NT2/D1 (cell line): ENCODE measurements at regions not wholly inside any gene's neighbourhood (a gene's known extent, or its start where the extent isn't known, plus 50 kb on each side); places are given as distances from the start of the nearest gene placed in this dataset.
"Not testable (repeated sequence)": the region's sequence is repeated elsewhere in the genome, so short reads cannot be mapped to it uniquely, and the experiment has no call there.

Experiments used
- DNase-seq: peaks from one replicate; pipeline ENCODE4 v3.0.0-alpha.2; 2011; ENCODE audit warnings: low read depth, low spot score
- H3K27me3 ChIP-seq: 2 replicates; pipeline ENCODE4 v1.6.0; 2011; ENCODE audit warnings: mild to moderate bottlenecking; ENCODE audit not compliant: insufficient read length, insufficient read depth
- H3K36me3 ChIP-seq: 2 replicates; pipeline ENCODE4 v1.6.1; 2011; ENCODE audit warnings: mild to moderate bottlenecking, low read length, mixed read lengths; ENCODE audit not compliant: insufficient read depth, insufficient read length
- H3K4me1 ChIP-seq: 2 replicates; pipeline ENCODE4 v1.5.1; 2011; ENCODE audit not compliant: insufficient read depth, insufficient read length
- H3K4me3 ChIP-seq: 2 replicates; pipeline ENCODE4 v1.5.1; 2011; ENCODE audit warnings: low read depth; ENCODE audit not compliant: insufficient read length
- H3K9ac ChIP-seq: 2 replicates; pipeline ENCODE4 v1.6.0; 2011; ENCODE audit warnings: low read depth; ENCODE audit not compliant: insufficient read length
- H3K9me3 ChIP-seq: 2 replicates; pipeline ENCODE4 v1.5.1; 2011; ENCODE audit warnings: mild to moderate bottlenecking, low read length; ENCODE audit not compliant: insufficient read depth
- SUZ12 ChIP-seq: IDR thresholded peaks from 2 replicates; pipeline ENCODE4 v1.6.1; 2011; ENCODE audit not compliant: insufficient read length, insufficient read depth; ENCODE audit errors: extremely low read depth
- YY1 ChIP-seq: IDR thresholded peaks from 2 replicates; pipeline ENCODE4 v1.6.1; 2011; ENCODE audit not compliant: insufficient read length, insufficient read depth
- ZNF274 ChIP-seq: IDR thresholded peaks from 2 replicates; pipeline ENCODE4 v1.6.1; 2011; ENCODE audit warnings: mild to moderate bottlenecking, low read depth, low read length

DNA sequence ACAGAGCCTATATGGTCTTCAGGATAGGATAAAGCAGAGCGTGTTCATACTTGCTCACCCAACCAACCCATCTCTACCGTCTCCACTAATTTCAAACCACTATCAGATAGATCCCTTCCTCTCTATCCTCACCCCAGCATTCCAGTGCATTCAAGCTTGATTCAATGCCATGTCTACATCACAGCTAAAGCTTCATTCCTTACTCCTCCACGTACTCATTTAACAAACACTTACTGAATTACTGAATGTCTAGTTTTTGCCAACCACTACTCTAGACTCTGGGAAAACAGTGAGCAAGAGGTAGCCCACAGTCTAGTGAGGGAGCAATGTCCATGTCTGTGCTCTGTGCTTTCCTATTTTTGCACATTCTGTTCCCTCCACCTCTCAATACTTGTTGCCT, 163.5 kb upstream of the MSX2 start:
- Histone ChIP-seq H3K27me3 (no peaks in the 10 kb centered on the region), H3K9ac (no peak overlapping the region), H3K4me1 (no peaks in the 10 kb centered on the region), H3K4me3 (no peak overlapping the region), H3K9me3 (peaks cover 4% of the 10 kb centered on the region; the same call in 1 of the 2 replicates), H3K36me3 (no peaks in the 10 kb centered on the region)
- TF ChIP-seq ZNF274 (no peak), SUZ12 (no peak), YY1 (no peak)
- no peak for DNase-seq

DNA sequence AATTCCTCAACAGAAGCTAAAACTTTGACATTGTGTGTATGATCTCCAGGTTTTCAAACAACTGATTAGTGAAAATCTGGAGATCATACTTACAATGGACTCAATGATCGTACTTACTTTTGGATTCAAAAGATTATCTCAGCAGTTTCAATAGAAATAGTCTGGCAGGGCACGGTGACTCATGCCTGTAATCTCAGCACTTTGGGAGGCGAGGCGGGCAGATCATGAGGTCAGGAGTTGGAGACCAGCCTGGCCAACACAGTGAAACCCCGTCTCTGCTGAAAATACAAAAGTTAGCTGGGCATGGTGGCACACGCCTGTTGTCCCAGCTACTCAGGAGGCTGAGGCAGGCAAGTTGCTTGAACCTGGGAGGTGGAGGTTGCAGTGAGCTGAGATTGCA, 161.3 kb upstream of the MSX2 start:
- not testable (repeated sequence) for H3K4me1 ChIP-seq, H3K9me3 ChIP-seq, H3K27me3 ChIP-seq, H3K9ac ChIP-seq, H3K36me3 ChIP-seq, DNase-seq, H3K4me3 ChIP-seq

- no peak overlapping the region for H3K4me3 ChIP-seq
- TF ChIP-seq SUZ12 (no peak), ZNF274 (no peak), YY1 (no peak)
- H3K9ac ChIP-seq = no peak overlapping the region
- no peaks in the 10 kb centered on the region for H3K36me3 ChIP-seq
- H3K9me3 ChIP-seq = no peaks in the 10 kb centered on the region
- DNase-seq = no peak
- no peaks in the 10 kb centered on the region for H3K4me1 ChIP-seq
- H3K27me3 ChIP-seq = no peaks in the 10 kb centered on the region
Measured at GRCh38 chr5:174563899-174564298, 160.5 kb upstream of the MSX2 start.

- TF ChIP-seq ZNF274 = no peak
- no peak for TF ChIP-seq YY1
- Histone ChIP-seq H3K4me3 (no peak overlapping the region), H3K36me3 (no peaks in the 10 kb centered on the region), H3K27me3 (peaks cover 1% of the 10 kb centered on the region), H3K9me3 (no peaks in the 10 kb centered on the region; the same call in 1 of the 2 replicates), H3K9ac (no peak overlapping the region), H3K4me1 (no peaks in the 10 kb centered on the region)
- DNase-seq = no peak
Measured at GRCh38 chr5:174567506-174568141, 156.8 kb upstream of the MSX2 start.

GRCh38 chr5:174570662-174571061, 153.7 kb upstream of the MSX2 start:
- TF ChIP-seq SUZ12 (no peak), ZNF274 (no peak), YY1 (no peak)
- H3K4me1 ChIP-seq = no peaks in the 10 kb centered on the region
- no peak overlapping the region for H3K4me3 ChIP-seq
- peaks cover 2% of the 10 kb centered on the region for H3K27me3 ChIP-seq
- no peak overlapping the region for H3K9ac ChIP-seq
- H3K9me3 ChIP-seq = no peaks in the 10 kb centered on the region; the same call in 1 of the 2 replicates
- no peaks in the 10 kb centered on the region for H3K36me3 ChIP-seq
- DNase-seq = no peak

- peaks cover 2% of the 10 kb centered on the region for H3K27me3 ChIP-seq
- DNase-seq = peak; percentile 32
Measured at GRCh38 chr5:174571662-174572397, 152.6 kb upstream of the MSX2 start.

GRCh38 chr5:174572591-174572990, 151.8 kb upstream of the MSX2 start:
- no peak overlapping the region for H3K4me3 ChIP-seq
- H3K9me3 ChIP-seq = no peaks in the 10 kb centered on the region; the same call in 1 of the 2 replicates
- TF ChIP-seq ZNF274 (no peak), YY1 (no peak)
- H3K4me1 ChIP-seq = no peaks in the 10 kb centered on the region
- H3K9ac ChIP-seq = no peak overlapping the region
- peaks cover 2% of the 10 kb centered on the region for H3K27me3 ChIP-seq
- H3K36me3 ChIP-seq = no peaks in the 10 kb centered on the region
- no peak for DNase-seq

More at GRCh38 chr5:174571662-174572397, 152.6 kb upstream of the MSX2 start:
- no peaks in the 10 kb centered on the region for H3K4me1 ChIP-seq
- H3K36me3 ChIP-seq = no peaks in the 10 kb centered on the region
- no peaks in the 10 kb centered on the region; the same call in 1 of the 2 replicates for H3K9me3 ChIP-seq
- H3K9ac ChIP-seq = no peak overlapping the region
- TF ChIP-seq ZNF274 = no peak
- no peak for TF ChIP-seq YY1
- no peak for TF ChIP-seq SUZ12
- H3K4me3 ChIP-seq = no peak overlapping the region
